NCI-H1694 (cell line): ENCODE measurements at regions not wholly inside any gene's neighbourhood (a gene's known extent, or its start where the extent isn't known, plus 50 kb on each side); places are given as distances from the start of the nearest gene placed in this dataset.

Experiments
- DNase-seq: peaks from one replicate; lab custom pipeline; 2025; lab: John Stamatoyannopoulos, UW

DNA sequence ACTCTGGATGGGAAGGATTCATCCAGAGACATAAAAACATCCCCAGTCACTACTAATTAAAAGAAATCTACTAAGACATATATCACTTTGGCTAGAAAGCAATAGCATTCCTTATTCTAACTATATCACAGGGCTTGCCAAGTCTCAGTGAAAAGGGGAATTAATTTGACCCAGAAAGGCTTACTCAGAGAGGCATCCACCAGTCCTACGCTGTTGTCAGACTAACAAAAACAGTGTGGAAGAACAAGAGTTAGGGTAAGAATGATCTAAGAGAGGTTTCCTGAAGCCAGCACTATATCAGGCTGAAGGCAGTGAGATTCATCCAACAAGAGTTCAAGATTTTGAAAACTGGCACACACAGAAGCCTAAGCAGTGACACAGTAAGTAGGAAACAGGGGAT lies 126.1 kb downstream of the GDAP2 start:
- DNase-seq, result no peak

- no peak for DNase-seq
Measured at GRCh38 chr1:117809764-117810163, 119.7 kb downstream of the GDAP2 start.

DNA sequence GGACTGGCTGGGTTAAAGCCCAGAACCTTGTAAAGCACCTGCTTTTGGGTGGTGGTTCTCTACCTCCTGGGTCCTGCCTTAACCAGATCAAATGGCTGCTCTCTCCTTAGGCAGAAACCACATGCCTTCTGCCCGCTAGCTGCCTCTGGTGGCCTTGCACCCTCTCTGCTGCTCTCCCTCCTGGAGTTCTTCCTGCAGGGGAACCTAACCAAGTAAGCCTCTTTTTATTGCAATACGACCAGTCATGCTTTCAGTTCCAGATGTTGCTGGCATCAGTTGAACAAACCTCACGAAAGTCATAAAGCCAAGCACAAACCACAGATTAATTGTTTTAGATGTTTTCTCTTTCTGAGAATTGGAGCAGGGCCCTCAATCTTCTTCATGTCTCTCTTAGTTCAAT lies 118.9 kb downstream of the GDAP2 start:
- DNase-seq, result no peak

DNA sequence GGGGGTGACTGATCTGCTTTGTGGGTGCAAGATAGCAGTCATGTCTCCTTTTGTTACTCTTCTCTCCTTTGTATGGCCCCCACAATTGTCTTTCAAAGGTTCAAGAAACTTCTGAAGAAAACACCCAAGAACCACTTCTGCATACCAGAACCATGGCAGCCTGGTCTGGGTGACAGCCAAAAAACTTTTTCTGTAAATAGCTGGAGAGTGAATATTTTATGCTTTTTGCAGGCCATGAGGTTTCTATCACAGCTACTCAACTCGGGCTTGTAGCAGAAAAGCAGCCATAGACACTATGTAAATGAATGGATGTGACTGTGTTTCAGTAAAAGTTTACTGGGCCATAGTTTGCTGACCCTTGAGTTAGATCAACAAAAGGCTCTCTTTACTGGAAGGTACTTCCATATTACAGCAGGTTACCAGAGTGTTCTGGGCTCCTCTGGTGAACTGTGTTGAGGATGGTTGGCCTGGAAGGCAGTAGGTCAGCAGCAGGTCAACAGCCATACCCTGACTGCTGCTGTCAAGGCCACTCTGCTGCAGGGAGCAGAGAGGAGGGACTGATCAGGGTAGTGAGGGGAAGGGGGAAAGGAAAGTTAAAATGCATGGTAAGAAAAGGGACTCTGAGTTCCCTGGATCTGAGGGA lies 116.4 kb downstream of the GDAP2 start:
- DNase-seq, result no peak
